AG04449 (cell line): ENCODE measurements at regions not wholly inside any gene's neighbourhood (a gene's known extent, or its start where the extent isn't known, plus 50 kb on each side); places are given as distances from the start of the nearest gene placed in this dataset.

ENCODE experiments used
- CTCF ChIA-PET: fragments of 350-600 bp; formaldehyde crosslinking; extraction: SDS; loops from one replicate; lab custom pipeline; 2021; ENCODE audit warnings: antibody characterized with exemption; lab: Yijun Ruan, JAX
- POLR2A ChIA-PET: fragments of 400-600, 350-600 bp; formaldehyde crosslinking; extraction: SDS; loops from one replicate; lab custom pipeline; 2020; ENCODE audit warnings: antibody characterized with exemption, inconsistent platforms; lab: Yijun Ruan, JAX
- DNase-seq: peaks from one replicate; pipeline ENCODE4 v3.0.0-alpha.2; 2010; ENCODE audit warnings: low read depth, low spot score
- H3K4me3 ChIP-seq: 2 replicates; pipeline ENCODE4 v1.5.1; 2011; ENCODE audit warnings: low read depth, mild to moderate bottlenecking, control low read depth, low read length
- TF ChIP-seq, protein P1 (sequence below): IDR thresholded peaks from one replicate; pipeline ENCODE4 v1.5.1; 2011; ENCODE audit warnings: mild to moderate bottlenecking, moderate library complexity, low read length, control low read depth, inconsistent platforms; ENCODE audit not compliant: insufficient read depth; ENCODE audit errors: missing control alignments

GRCh38 chr2:42846932-42847595 is 54.7 kb upstream of the HAAO start:
- ChIA-PET POLR2A (no interaction called here), CTCF (interaction anchor here (0.9 to 4.6 kb wide), 6 partner anchors 8 to 382 kb away, joined by 3 to 46 read pairs (median 4); no protein-coding TSS in a partner anchor)
- TF ChIP-seq, protein P1, sequence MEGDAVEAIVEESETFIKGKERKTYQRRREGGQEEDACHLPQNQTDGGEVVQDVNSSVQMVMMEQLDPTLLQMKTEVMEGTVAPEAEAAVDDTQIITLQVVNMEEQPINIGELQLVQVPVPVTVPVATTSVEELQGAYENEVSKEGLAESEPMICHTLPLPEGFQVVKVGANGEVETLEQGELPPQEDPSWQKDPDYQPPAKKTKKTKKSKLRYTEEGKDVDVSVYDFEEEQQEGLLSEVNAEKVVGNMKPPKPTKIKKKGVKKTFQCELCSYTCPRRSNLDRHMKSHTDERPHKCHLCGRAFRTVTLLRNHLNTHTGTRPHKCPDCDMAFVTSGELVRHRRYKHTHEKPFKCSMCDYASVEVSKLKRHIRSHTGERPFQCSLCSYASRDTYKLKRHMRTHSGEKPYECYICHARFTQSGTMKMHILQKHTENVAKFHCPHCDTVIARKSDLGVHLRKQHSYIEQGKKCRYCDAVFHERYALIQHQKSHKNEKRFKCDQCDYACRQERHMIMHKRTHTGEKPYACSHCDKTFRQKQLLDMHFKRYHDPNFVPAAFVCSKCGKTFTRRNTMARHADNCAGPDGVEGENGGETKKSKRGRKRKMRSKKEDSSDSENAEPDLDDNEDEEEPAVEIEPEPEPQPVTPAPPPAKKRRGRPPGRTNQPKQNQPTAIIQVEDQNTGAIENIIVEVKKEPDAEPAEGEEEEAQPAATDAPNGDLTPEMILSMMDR: no peak
- H3K4me3 ChIP-seq: no peak overlapping the region
- no peak for DNase-seq

- ChIA-PET CTCF (interaction anchor here (1.0 to 1.7 kb wide), 5 partner anchors 9 to 383 kb away, joined by 3 to 6 read pairs (median 4); no protein-coding TSS in a partner anchor), POLR2A (no interaction called here)
- TF ChIP-seq, protein P1: no peak
- no peak overlapping the region for H3K4me3 ChIP-seq
- no peak for DNase-seq
Observed at GRCh38 chr2:42846026-42846425, 53.6 kb upstream of the HAAO start.

DNA sequence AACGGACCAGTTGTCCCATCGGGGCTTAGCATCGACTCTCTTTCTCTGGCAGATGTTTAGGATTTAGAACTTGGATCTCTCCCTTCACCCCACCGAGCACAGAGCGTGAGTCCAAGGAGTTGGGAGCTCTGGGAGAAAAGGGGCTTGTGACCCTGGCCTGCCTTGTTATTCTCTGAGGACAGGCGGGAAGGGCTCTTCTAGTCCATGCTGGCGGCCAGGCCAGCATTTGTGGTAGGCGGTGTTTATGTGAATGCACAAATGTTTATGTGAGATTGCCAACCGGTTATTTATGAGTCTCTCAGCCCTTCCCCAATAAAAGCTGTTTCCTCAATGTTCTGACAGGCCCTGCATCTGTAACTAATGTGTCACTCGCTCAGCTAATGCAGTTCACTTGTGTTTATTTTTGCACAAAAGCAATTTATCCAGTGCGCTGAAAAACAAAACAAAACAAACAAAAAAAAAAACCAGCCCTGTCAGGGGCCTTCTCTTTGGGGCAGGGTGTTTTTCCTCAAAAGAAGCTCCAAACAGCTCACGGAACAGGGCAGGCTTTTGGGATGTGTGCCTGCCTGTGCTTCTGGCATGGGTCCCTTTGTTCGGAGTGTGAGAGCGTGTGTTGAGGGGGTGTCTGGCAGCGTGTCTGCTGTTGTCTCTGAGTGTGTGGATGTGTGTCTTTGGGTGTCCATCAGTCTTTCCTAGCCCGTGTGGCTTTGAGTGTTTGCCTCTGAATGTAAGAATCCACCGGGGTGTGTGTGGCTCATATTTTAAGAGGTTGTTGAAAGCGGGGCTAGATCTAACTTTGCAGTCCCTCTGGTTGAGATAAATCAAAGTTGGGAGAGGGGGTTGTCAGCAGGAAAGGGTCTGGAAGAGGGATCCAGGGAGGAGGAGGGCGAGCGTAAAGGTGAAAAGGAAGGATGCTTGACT is 52.8 kb upstream of the HAAO start:
- ChIA-PET CTCF (interaction anchor here (0.6 to 1.7 kb wide), 9 partner anchors 10 to 732 kb away, joined by 3 to 6 read pairs (median 3); no protein-coding TSS in a partner anchor), POLR2A (interaction anchor here (0.5 to 0.9 kb wide), 2 partner anchors 34 to 113 kb away, joined by 3 read pairs; no protein-coding TSS in a partner anchor)
- TF ChIP-seq, protein P1: no peak
- DNase-seq: no peak
- H3K4me3 ChIP-seq: no peak overlapping the region

DNA sequence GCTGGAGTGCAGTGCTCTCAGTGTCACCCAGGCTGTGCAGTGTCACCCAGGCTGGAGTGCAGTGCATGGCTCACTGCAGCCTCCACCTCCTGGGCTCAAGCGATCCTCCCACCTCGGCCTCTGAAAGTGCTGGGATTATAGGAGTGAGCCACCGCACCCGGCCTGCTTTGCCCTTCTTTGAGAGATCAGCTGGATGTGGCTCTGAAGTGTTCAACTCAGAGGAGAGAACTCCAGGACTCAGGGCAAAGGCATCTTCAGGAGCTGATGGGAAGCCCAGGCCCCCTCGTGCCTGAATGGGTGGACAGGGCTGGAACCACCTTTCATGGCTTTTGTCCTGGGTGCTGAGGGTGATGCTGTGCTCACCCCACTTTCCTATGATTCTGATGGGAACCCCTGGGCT is 52.0 kb upstream of the HAAO start:
- TF ChIP-seq, protein P1: no peak
- no peak for DNase-seq
- CTCF ChIA-PET: interaction anchor here (0.6 to 1.7 kb wide), 5 partner anchors 15 to 84 kb away, joined by 3 to 6 read pairs (median 5); no protein-coding TSS in a partner anchor
- no peak overlapping the region for H3K4me3 ChIP-seq
- POLR2A ChIA-PET: interaction anchor here (0.5 kb wide), 1 partner anchor 34 kb away, joined by 3 read pairs; no protein-coding TSS in a partner anchor

- H3K4me3 ChIP-seq: no peak overlapping the region
- POLR2A ChIA-PET: no interaction called here
- CTCF ChIA-PET: interaction anchor here (1.0 to 1.2 kb wide), 3 partner anchors 14 to 17 kb away, joined by 3 to 5 read pairs (median 3); no protein-coding TSS in a partner anchor
- DNase-seq: no peak
- TF ChIP-seq, protein P1: no peak
Observed at GRCh38 chr2:42843611-42844010, 51.2 kb upstream of the HAAO start.
